Fibroblast of lung (primary cell): ENCODE measurements at regions not wholly inside any gene's neighbourhood (a gene's known extent, or its start where the extent isn't known, plus 50 kb on each side); places are given as distances from the start of the nearest gene placed in this dataset.

Experiments
- DNase-seq, 2 donors: peaks; one replicate each; pipeline versions ENCODE4 v3.0.0 to v3.0.0-alpha.2; 2010; ENCODE audit warnings: low read depth in 2 of 2
- H2AFZ ChIP-seq: 2 replicates; pipeline ENCODE4 v1.5.1; 2012; ENCODE audit warnings: low read length, control low read depth, inconsistent platforms
- H3K27ac ChIP-seq: 2 replicates; pipeline ENCODE4 v1.5.1; 2011; ENCODE audit warnings: low read length, control low read depth; ENCODE audit not compliant: insufficient read depth
- H3K27me3 ChIP-seq: 2 replicates; pipeline ENCODE4 v1.5.1; 2011; ENCODE audit warnings: mild to moderate bottlenecking, low read length; ENCODE audit not compliant: control insufficient read depth, insufficient read depth
- H3K36me3 ChIP-seq: 2 replicates; pipeline ENCODE4 v1.5.1; 2011; ENCODE audit warnings: low read length; ENCODE audit not compliant: control insufficient read depth, insufficient read depth
- H3K4me1 ChIP-seq: 2 replicates; pipeline ENCODE4 v1.5.1; 2011; ENCODE audit warnings: low read length; ENCODE audit not compliant: control insufficient read depth, insufficient read depth; ENCODE audit errors: extremely low read depth
- H3K4me2 ChIP-seq: 2 replicates; pipeline ENCODE4 v1.5.1; 2011; ENCODE audit warnings: low read length, control low read depth; ENCODE audit not compliant: insufficient read depth; ENCODE audit errors: extremely low read depth
- H3K4me3 ChIP-seq, 4 experiments: fragments of 200-600 bp in 1 of 4; sonication (generic) in 1 of 4; replicated peaks in 1 of 4; 2 replicates each; pipeline ENCODE4 v1.5.1; 2011 to 2016; ENCODE audit warnings: low read length in 4 of 4, low read depth in 3 of 4, mild to moderate bottlenecking in 3 of 4, control low read depth in 2 of 4, inconsistent platforms in 1 of 4, mixed read lengths in 1 of 4; ENCODE audit not compliant: insufficient read depth in 1 of 4; ENCODE audit errors: control extremely low read depth in 1 of 4
- H3K79me2 ChIP-seq: 2 replicates; pipeline ENCODE4 v1.5.1; 2012; ENCODE audit warnings: mild to moderate bottlenecking, low read length, inconsistent platforms; ENCODE audit not compliant: control insufficient read depth, insufficient read depth
- H3K9ac ChIP-seq: 2 replicates; pipeline ENCODE4 v1.5.1; 2011; ENCODE audit warnings: mild to moderate bottlenecking, low read length, control low read depth; ENCODE audit not compliant: insufficient read depth
- H3K9me3 ChIP-seq: 2 replicates; pipeline ENCODE4 v1.5.1; 2012; ENCODE audit warnings: low read depth, low read length; ENCODE audit not compliant: control insufficient read depth, insufficient read depth
- H4K20me1 ChIP-seq: 2 replicates; pipeline ENCODE4 v1.5.1; 2011; ENCODE audit warnings: low read length; ENCODE audit not compliant: control insufficient read depth, insufficient read depth; ENCODE audit errors: extremely low read depth
- CTCF ChIP-seq, 2 donors: IDR thresholded peaks in 1 of 2; conservative IDR thresholded peaks in 1 of 2; 1 replicate in 1 of 2; 2 replicates in 1 of 2; pipeline ENCODE4 v1.5.1; 2011 to 2012; ENCODE audit warnings: low read length in 2 of 2, control low read depth in 1 of 2, inconsistent platforms in 1 of 2, low read depth in 1 of 2, mild to moderate bottlenecking in 1 of 2
- EZH2 ChIP-seq: IDR thresholded peaks from 2 replicates; pipeline ENCODE4 v1.5.1; 2012; ENCODE audit warnings: low read length, control low read depth, mild to moderate bottlenecking; ENCODE audit errors: missing control alignments

GRCh38 chr20:57777911-57778310 lies 68.1 kb upstream of the PMEPA1 start:
- Histone ChIP-seq H3K4me2 (no peak overlapping the region), H4K20me1 (no peaks in the 10 kb centered on the region), H2AFZ (no peak overlapping the region), H3K27ac (no peak overlapping the region), H3K4me3 (no peak overlapping the region), H3K79me2 (no peaks in the 10 kb centered on the region), H3K36me3 (no peaks in the 10 kb centered on the region), H3K4me1 (no peaks in the 10 kb centered on the region), H3K9me3 (no peaks in the 10 kb centered on the region), H3K27me3 (no peaks in the 10 kb centered on the region), H3K9ac (no peak overlapping the region)
- no peak for DNase-seq
- TF ChIP-seq CTCF (conservative IDR thresholded peaks at IDR 0.05 in 1 of 2, IDR thresholded peaks at IDR 0.05 in 1 of 2; ENCODE audit: low read depth in 1 of 2, low read length in 2 of 2), result no peak
- no peak for TF ChIP-seq EZH2

GRCh38 chr20:57774951-57775350 lies 65.1 kb upstream of the PMEPA1 start:
- no peak overlapping the region for H3K4me3 ChIP-seq
- no peaks in the 10 kb centered on the region for H3K79me2 ChIP-seq
- TF ChIP-seq CTCF (conservative IDR thresholded peaks at IDR 0.05 in 1 of 2, IDR thresholded peaks at IDR 0.05 in 1 of 2; ENCODE audit: low read depth in 1 of 2, low read length in 2 of 2) (no peak), EZH2 (no peak)
- H3K4me2 ChIP-seq, result no peak overlapping the region
- H3K9ac ChIP-seq, result no peak overlapping the region
- no peak overlapping the region for H2AFZ ChIP-seq
- H3K4me1 ChIP-seq, result no peaks in the 10 kb centered on the region
- H3K27ac ChIP-seq, result no peak overlapping the region
- H3K9me3 ChIP-seq, result no peaks in the 10 kb centered on the region
- DNase-seq, result no peak
- no peaks in the 10 kb centered on the region for H3K27me3 ChIP-seq
- H3K36me3 ChIP-seq, result no peaks in the 10 kb centered on the region
- H4K20me1 ChIP-seq, result no peaks in the 10 kb centered on the region

- H4K20me1 ChIP-seq, result no peaks in the 10 kb centered on the region
- TF ChIP-seq EZH2 (no peak), CTCF (conservative IDR thresholded peaks at IDR 0.05 in 1 of 2, IDR thresholded peaks at IDR 0.05 in 1 of 2; ENCODE audit: low read depth in 1 of 2, low read length in 2 of 2) (no peak)
- no peaks in the 10 kb centered on the region for H3K4me1 ChIP-seq
- H3K27me3 ChIP-seq, result no peaks in the 10 kb centered on the region
- H2AFZ ChIP-seq, result no peak overlapping the region
- H3K4me2 ChIP-seq, result no peak overlapping the region
- no peak overlapping the region for H3K9ac ChIP-seq
- no peaks in the 10 kb centered on the region for H3K36me3 ChIP-seq
- no peaks in the 10 kb centered on the region for H3K9me3 ChIP-seq
- no peak for DNase-seq
- H3K79me2 ChIP-seq, result no peaks in the 10 kb centered on the region
- H3K27ac ChIP-seq, result no peak overlapping the region
- H3K4me3 ChIP-seq, result no peak overlapping the region
Observed at GRCh38 chr20:57774111-57774880, 64.5 kb upstream of the PMEPA1 start.
